Lower lobe of right lung (tissue), 2 donors: ENCODE measurements at regions not wholly inside any gene's neighbourhood (a gene's known extent, or its start where the extent isn't known, plus 50 kb on each side); places are given as distances from the start of the nearest gene placed in this dataset.

Source experiments
- ATAC-seq, 2 donors: fragments of 200-7000 bp; cut with Tn5 transposase; one replicate each; pipeline ENCODE4 v1.9.1; 2020 to 2022; ENCODE audit warnings: mild to moderate bottlenecking in 2 of 2, moderate library complexity in 2 of 2
- DNase-seq: peaks from one replicate; pipeline ENCODE4 v3.0.0-alpha.2; 2020
- H3K27ac ChIP-seq: fragments of 200-600 bp; one replicate; pipeline ENCODE4 v1.8.0; 2022
- H3K27me3 ChIP-seq: fragments of 200-600 bp; one replicate; pipeline ENCODE4 v1.8.0; 2022; ENCODE audit warnings: low read depth
- H3K36me3 ChIP-seq: fragments of 200-600 bp; one replicate; pipeline ENCODE4 v1.8.0; 2022; ENCODE audit warnings: mild to moderate bottlenecking
- H3K4me1 ChIP-seq: fragments of 200-600 bp; one replicate; pipeline ENCODE4 v1.8.0; 2022
- H3K4me3 ChIP-seq: fragments of 200-600 bp; one replicate; pipeline ENCODE4 v1.8.0; 2022; ENCODE audit warnings: mild to moderate bottlenecking
- H3K9me3 ChIP-seq: fragments of 200-600 bp; one replicate; pipeline ENCODE4 v1.8.0; 2022
- intact Hi-C: fragments of 100-400 bp; cut with DNase I; formaldehyde crosslinking; loops from one replicate; pipeline ENCODE4 v1.11.0; 2022
- TF ChIP-seq, protein P1 (sequence below): fragments of 200-600 bp; IDR thresholded peaks from one replicate; pipeline ENCODE4 v1.8.0; 2022; ENCODE audit warnings: antibody characterized with exemption, mild to moderate bottlenecking
- donor health status: DM: no; HTN: yes; CAD: no; lungs with severe emphysema.

DNA sequence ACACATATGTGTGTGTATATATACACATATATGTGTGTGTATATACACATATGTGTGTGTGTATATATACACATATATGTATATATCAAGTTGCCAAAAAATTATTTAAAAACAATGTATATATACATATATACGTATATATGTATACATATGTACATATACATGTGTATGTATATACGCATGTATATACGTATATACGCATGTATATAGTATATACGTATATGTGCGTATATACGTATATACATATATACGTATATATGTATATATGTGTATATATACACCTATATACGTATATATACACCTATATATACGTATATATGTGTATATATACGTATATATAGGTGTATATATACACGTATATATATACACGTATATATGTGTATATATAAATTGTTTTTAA is 57.0 kb upstream of the ZNF644 start:
- no peak for ATAC-seq

DNA sequence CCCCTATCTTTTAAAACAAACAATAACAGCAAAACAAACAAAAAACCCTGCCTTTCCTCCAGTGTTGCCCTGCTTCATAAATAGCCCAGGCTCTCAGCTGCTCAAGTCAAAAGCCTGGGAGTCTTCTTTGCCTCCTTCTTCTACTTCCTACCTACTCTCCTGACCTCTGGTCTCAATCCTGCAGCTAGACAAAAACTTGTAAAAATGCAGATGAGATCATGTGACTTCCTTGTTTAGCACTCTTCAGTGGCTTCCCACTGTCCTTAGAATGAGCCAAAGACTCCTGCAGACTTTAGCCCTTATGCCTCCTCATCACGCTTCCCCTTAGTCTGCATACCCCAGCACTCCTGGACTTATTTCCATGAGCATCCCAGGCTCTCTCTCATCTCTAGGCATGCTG is 55.0 kb upstream of the ZNF644 start:
- no peak for ATAC-seq
- Histone ChIP-seq H3K27me3 (no peaks in the 10 kb centered on the region), H3K9me3 (no peaks in the 10 kb centered on the region), H3K4me1 (no peaks in the 10 kb centered on the region), H3K27ac (no peak overlapping the region), H3K4me3 (no peak overlapping the region), H3K36me3 (no peaks in the 10 kb centered on the region)
- no peak for DNase-seq
- TF ChIP-seq, protein P1, sequence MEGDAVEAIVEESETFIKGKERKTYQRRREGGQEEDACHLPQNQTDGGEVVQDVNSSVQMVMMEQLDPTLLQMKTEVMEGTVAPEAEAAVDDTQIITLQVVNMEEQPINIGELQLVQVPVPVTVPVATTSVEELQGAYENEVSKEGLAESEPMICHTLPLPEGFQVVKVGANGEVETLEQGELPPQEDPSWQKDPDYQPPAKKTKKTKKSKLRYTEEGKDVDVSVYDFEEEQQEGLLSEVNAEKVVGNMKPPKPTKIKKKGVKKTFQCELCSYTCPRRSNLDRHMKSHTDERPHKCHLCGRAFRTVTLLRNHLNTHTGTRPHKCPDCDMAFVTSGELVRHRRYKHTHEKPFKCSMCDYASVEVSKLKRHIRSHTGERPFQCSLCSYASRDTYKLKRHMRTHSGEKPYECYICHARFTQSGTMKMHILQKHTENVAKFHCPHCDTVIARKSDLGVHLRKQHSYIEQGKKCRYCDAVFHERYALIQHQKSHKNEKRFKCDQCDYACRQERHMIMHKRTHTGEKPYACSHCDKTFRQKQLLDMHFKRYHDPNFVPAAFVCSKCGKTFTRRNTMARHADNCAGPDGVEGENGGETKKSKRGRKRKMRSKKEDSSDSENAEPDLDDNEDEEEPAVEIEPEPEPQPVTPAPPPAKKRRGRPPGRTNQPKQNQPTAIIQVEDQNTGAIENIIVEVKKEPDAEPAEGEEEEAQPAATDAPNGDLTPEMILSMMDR = no peak
- intact Hi-C loops = no loop called here

More for the DNA sequence above, 57.0 kb upstream of the ZNF644 start:
- TF ChIP-seq, protein P1 = no peak
- H3K36me3 ChIP-seq = no peaks in the 10 kb centered on the region
- no peak for DNase-seq
- H3K4me3 ChIP-seq = no peak overlapping the region
- intact Hi-C loops = no loop called here
- no peak overlapping the region for H3K27ac ChIP-seq
- H3K27me3 ChIP-seq = no peaks in the 10 kb centered on the region
- H3K9me3 ChIP-seq = no peaks in the 10 kb centered on the region
- no peaks in the 10 kb centered on the region for H3K4me1 ChIP-seq

DNA sequence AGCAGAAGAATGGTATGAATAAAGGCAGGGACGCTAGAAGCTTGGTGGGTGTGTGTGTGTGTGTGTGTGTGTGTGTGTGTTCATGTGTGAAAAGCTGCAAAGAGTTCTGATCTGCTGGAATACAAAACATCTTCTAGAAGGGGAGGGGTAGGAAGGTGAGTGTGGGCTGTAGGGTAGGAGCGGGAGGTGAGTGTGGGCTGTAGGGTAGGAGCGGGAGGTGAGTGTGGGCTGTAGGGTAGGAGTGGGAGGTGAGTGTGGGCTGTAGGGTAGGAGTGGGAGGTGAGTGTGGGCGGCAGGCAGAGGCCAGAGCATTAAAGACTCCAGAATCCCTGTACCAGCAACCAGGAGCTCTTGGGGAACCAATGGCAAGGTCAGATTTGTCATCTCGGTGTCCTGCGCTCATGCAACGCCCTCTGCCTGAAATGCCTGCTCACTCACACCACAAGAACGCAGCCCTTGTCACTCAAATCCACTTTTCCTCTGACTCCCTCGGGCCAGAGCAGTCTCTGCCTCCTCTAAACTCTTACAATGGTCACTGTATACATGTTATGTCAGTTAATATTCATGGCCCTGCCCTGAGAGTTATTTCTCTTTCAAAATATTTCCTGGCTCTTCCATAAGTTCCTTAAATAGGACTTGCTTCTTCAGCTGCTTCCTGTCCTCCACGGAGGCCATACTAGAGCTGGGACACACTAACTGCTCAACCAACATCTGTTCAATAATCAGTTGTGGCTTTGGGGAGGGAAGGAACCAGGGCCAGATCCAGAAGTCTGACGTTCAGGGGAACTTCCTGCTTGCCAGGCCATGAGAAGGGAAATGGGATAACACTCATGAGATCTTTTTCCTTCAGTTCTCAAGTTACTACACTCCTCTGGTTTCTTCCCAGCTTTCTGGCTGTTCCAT is 53.6 kb upstream of the ZNF644 start:
- Histone ChIP-seq H3K4me3 (no peak overlapping the region), H3K9me3 (no peaks in the 10 kb centered on the region), H3K36me3 (no peaks in the 10 kb centered on the region), H3K27ac (no peak overlapping the region), H3K27me3 (no peaks in the 10 kb centered on the region), H3K4me1 (no peaks in the 10 kb centered on the region)
- DNase-seq = no peak
- intact Hi-C loops = no loop called here
- no peak for ATAC-seq
- TF ChIP-seq, protein P1 = no peak

DNA sequence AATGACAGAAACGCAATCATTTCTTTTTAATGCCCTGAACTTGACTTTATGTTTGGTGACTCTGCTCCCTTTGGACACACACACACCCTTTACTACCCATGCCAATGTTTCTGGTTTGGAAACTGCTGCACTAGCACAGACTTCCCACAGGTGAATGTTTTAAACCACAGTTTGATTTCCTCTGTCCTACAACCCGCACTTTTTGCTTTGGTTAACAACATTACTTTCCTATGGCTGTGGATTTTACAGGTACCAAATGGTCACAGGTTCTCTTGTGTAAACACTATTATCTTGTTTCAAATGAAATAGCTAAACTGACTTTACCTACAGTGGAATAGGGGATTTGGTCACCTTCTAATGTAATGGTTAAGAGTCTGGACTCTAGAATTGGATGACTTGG is 51.5 kb upstream of the ZNF644 start:
- no peaks in the 10 kb centered on the region for H3K4me1 ChIP-seq
- no peak overlapping the region for H3K27ac ChIP-seq
- no peaks in the 10 kb centered on the region for H3K27me3 ChIP-seq
- ATAC-seq (no peak), DNase-seq (no peak)
- intact Hi-C loops = no loop called here
- no peak overlapping the region for H3K4me3 ChIP-seq
- TF ChIP-seq, protein P1 = no peak
- no peaks in the 10 kb centered on the region for H3K36me3 ChIP-seq
- no peaks in the 10 kb centered on the region for H3K9me3 ChIP-seq

DNA sequence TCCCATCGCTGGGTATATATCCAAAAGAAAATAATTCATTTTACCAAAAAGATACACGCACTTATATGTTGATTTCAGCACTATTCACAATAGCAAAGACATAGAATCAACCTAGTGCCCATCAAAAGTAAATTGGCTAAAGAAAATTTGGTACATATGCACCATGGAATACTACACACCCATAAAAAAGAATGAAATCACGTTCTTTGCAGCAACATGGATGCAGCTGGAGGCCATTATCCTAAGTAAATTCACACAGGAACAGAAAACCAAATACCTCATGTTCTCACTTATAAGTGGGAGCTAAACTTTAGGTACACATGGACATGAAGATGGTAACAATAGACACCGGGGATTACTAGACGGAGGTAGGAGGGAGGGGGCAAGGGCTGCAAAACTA is 50.0 kb upstream of the ZNF644 start:
- ATAC-seq = no peak

More for the DNA sequence above, 50.0 kb upstream of the ZNF644 start:
- Histone ChIP-seq H3K27me3 (no peaks in the 10 kb centered on the region), H3K36me3 (no peaks in the 10 kb centered on the region), H3K4me1 (no peaks in the 10 kb centered on the region), H3K27ac (no peak overlapping the region), H3K9me3 (no peaks in the 10 kb centered on the region), H3K4me3 (no peak overlapping the region)
- no peak for DNase-seq
- intact Hi-C loops = no loop called here
- TF ChIP-seq, protein P1 = no peak
